ENCODE measurements at regions not wholly inside any gene's neighbourhood (a gene's known extent, or its start where the extent isn't known, plus 50 kb on each side); places are given as distances from the start of the nearest gene placed in this dataset.

- Histone ChIP-seq H3K9ac (ENCODE audit: low read depth, low read length) (no peak overlapping the region), H3K4me1 (ENCODE audit: insufficient read depth, low read length) (peaks cover 3% of the 10 kb centered on the region; the same call in 1 of the 2 replicates)
Observed at GRCh38 chr16:85376292-85377095, 236.6 kb upstream of the GSE1 start.

GRCh38 chr16:85377388-85378144 is 235.6 kb upstream of the GSE1 start:
- H3K36me3 ChIP-seq (ENCODE audit: insufficient read depth, low read length) = no peaks in the 10 kb centered on the region
- DNase-seq (no peak), ATAC-seq (ENCODE audit: insufficient read depth, low read depth) (no peak)
- H3K9ac ChIP-seq (ENCODE audit: low read depth, low read length) = no peak overlapping the region
- no peak overlapping the region for H3K4me2 ChIP-seq (ENCODE audit: insufficient read depth, low read length)
- no peak overlapping the region for H2AFZ ChIP-seq (ENCODE audit: low read depth, low read length)
- H4K20me1 ChIP-seq (ENCODE audit: insufficient read depth, low read length) = no peaks in the 10 kb centered on the region; the same call in 1 of the 2 replicates
- TF ChIP-seq EZH2 (IDR thresholded peaks at IDR 0.05; ENCODE audit: borderline replicate concordance, low read depth, low read length, severe bottlenecking) = no peak
- TF ChIP-seq CTCF (IDR thresholded peaks at IDR 0.05; ENCODE audit: borderline replicate concordance, extremely low read depth, low read length, poor library complexity, severe bottlenecking) = no peak
- H3K79me2 ChIP-seq (ENCODE audit: insufficient read depth, low read length) = no peaks in the 10 kb centered on the region
- H3K27ac ChIP-seq (ENCODE audit: low read length) = no peak overlapping the region
- H3K9me3 ChIP-seq (ENCODE audit: insufficient read depth, low read length, severe bottlenecking) = no peaks in the 10 kb centered on the region
- H3K4me3 ChIP-seq (ENCODE audit: low read depth in 1 of 2, low read length in 2 of 2) = no peak overlapping the region
- H3K4me1 ChIP-seq (ENCODE audit: insufficient read depth, low read length) = peaks cover 3% of the 10 kb centered on the region; the same call in 1 of the 2 replicates
- H3K27me3 ChIP-seq (ENCODE audit: insufficient read depth, low read length, poor library complexity) = no peaks in the 10 kb centered on the region

More at GRCh38 chr16:85376292-85377095, 236.6 kb upstream of the GSE1 start:
- DNase-seq = no peak
- Histone ChIP-seq H3K36me3 (ENCODE audit: insufficient read depth, low read length) (no peaks in the 10 kb centered on the region), H3K9me3 (ENCODE audit: insufficient read depth, low read length, severe bottlenecking) (no peaks in the 10 kb centered on the region), H3K27ac (ENCODE audit: low read length) (no peak overlapping the region), H3K4me3 (ENCODE audit: low read depth in 1 of 2, low read length in 2 of 2) (no peak overlapping the region), H3K27me3 (ENCODE audit: insufficient read depth, low read length, poor library complexity) (no peaks in the 10 kb centered on the region), H3K4me2 (ENCODE audit: insufficient read depth, low read length) (no peak overlapping the region), H3K79me2 (ENCODE audit: insufficient read depth, low read length) (no peaks in the 10 kb centered on the region), H4K20me1 (ENCODE audit: insufficient read depth, low read length) (no peaks in the 10 kb centered on the region; the same call in 1 of the 2 replicates), H2AFZ (ENCODE audit: low read depth, low read length) (no peak overlapping the region)
- no peak for ATAC-seq (ENCODE audit: insufficient read depth, low read depth)
- TF ChIP-seq EZH2 (IDR thresholded peaks at IDR 0.05; ENCODE audit: borderline replicate concordance, low read depth, low read length, severe bottlenecking) (no peak), CTCF (IDR thresholded peaks at IDR 0.05; ENCODE audit: borderline replicate concordance, extremely low read depth, low read length, poor library complexity, severe bottlenecking) (no peak)

- H3K9me3 ChIP-seq (ENCODE audit: insufficient read depth, low read length, severe bottlenecking) = no peaks in the 10 kb centered on the region
- no peaks in the 10 kb centered on the region for H3K36me3 ChIP-seq (ENCODE audit: insufficient read depth, low read length)
- no peaks in the 10 kb centered on the region; the same call in 1 of the 2 replicates for H4K20me1 ChIP-seq (ENCODE audit: insufficient read depth, low read length)
- no peak for TF ChIP-seq EZH2 (IDR thresholded peaks at IDR 0.05; ENCODE audit: borderline replicate concordance, low read depth, low read length, severe bottlenecking)
- TF ChIP-seq CTCF (IDR thresholded peaks at IDR 0.05; ENCODE audit: borderline replicate concordance, extremely low read depth, low read length, poor library complexity, severe bottlenecking) = no peak
- peak; percentile 32; the same call in 1 of the 3 replicates for ATAC-seq (ENCODE audit: insufficient read depth, low read depth)
- no peak overlapping the region for H3K27ac ChIP-seq (ENCODE audit: low read length)
- no peak overlapping the region for H3K9ac ChIP-seq (ENCODE audit: low read depth, low read length)
- no peak overlapping the region for H2AFZ ChIP-seq (ENCODE audit: low read depth, low read length)
- H3K4me1 ChIP-seq (ENCODE audit: insufficient read depth, low read length) = peaks cover 3% of the 10 kb centered on the region; the same call in 1 of the 2 replicates
- H3K27me3 ChIP-seq (ENCODE audit: insufficient read depth, low read length, poor library complexity) = no peaks in the 10 kb centered on the region
- H3K4me3 ChIP-seq (ENCODE audit: low read depth in 1 of 2, low read length in 2 of 2) = no peak overlapping the region
- DNase-seq = no peak
- H3K79me2 ChIP-seq (ENCODE audit: insufficient read depth, low read length) = no peaks in the 10 kb centered on the region
- H3K4me2 ChIP-seq (ENCODE audit: insufficient read depth, low read length) = no peak overlapping the region
Observed at GRCh38 chr16:85378145-85379040, 234.7 kb upstream of the GSE1 start.
